ENCODE measurements at regions not wholly inside any gene's neighbourhood (a gene's known extent, or its start where the extent isn't known, plus 50 kb on each side); places are given as distances from the start of the nearest gene placed in this dataset.

GRCh38 chr11:29755474-29755873 is 261.4 kb downstream of the KCNA4 start:
- TF ChIP-seq CTCF (IDR thresholded peaks at IDR 0.05; ENCODE audit: borderline replicate concordance, extremely low read depth, low read length, poor library complexity, severe bottlenecking) = no peak
- TF ChIP-seq EZH2 (IDR thresholded peaks at IDR 0.05; ENCODE audit: borderline replicate concordance, low read depth, low read length, severe bottlenecking) = no peak

Data from DND-41 (cell line).